Osteoblast (primary cell): ENCODE measurements at regions not wholly inside any gene's neighbourhood (a gene's known extent, or its start where the extent isn't known, plus 50 kb on each side); places are given as distances from the start of the nearest gene placed in this dataset.

ENCODE experiments used
- DNase-seq: peaks from one replicate; pipeline ENCODE4 v3.0.0; 2011; ENCODE audit warnings: low spot score, mixed read lengths; ENCODE audit not compliant: insufficient read length; ENCODE audit errors: missing footprints
- H2AFZ ChIP-seq: 2 replicates; pipeline ENCODE4 v1.6.0; 2011; ENCODE audit warnings: mild to moderate bottlenecking, low read length
- H3K27ac ChIP-seq: 2 replicates; pipeline ENCODE4 v1.5.1; 2011; ENCODE audit warnings: mild to moderate bottlenecking, low read depth, low read length, moderate library complexity
- H3K27me3 ChIP-seq: 2 replicates; pipeline ENCODE4 v1.6.0; 2012; ENCODE audit warnings: mild to moderate bottlenecking, control low read depth, inconsistent platforms, low read length, moderate library complexity; ENCODE audit not compliant: insufficient read depth
- H3K36me3 ChIP-seq: 2 replicates; pipeline ENCODE4 v1.5.1; 2011; ENCODE audit warnings: mild to moderate bottlenecking, low read length, control low read depth, moderate library complexity; ENCODE audit not compliant: insufficient read depth
- H3K4me1 ChIP-seq: 2 replicates; pipeline ENCODE4 v1.5.1; 2011; ENCODE audit warnings: mild to moderate bottlenecking, low read length, control low read depth, moderate library complexity; ENCODE audit not compliant: insufficient read depth
- H3K4me2 ChIP-seq: 2 replicates; pipeline ENCODE4 v1.6.0; 2011; ENCODE audit warnings: mild to moderate bottlenecking, low read length; ENCODE audit not compliant: insufficient read depth
- H3K4me3 ChIP-seq: fragments of 200-600 bp; sonication (generic); 3 replicates; pipeline ENCODE4 v1.5.1; 2012; ENCODE audit warnings: mild to moderate bottlenecking, low read length, inconsistent platforms; ENCODE audit not compliant: insufficient read depth
- H3K79me2 ChIP-seq: 2 replicates; pipeline ENCODE4 v1.6.0; 2012; ENCODE audit warnings: mild to moderate bottlenecking, low read length, control low read depth, inconsistent platforms; ENCODE audit not compliant: insufficient read depth
- H3K9me3 ChIP-seq: 2 replicates; pipeline ENCODE4 v1.5.1; 2011; ENCODE audit warnings: low read depth, low read length, control low read depth
- H4K20me1 ChIP-seq: 2 replicates; pipeline ENCODE4 v1.6.0; 2012; ENCODE audit warnings: mild to moderate bottlenecking, low read length, control low read depth; ENCODE audit not compliant: insufficient read depth
- TF ChIP-seq, protein P1 (sequence below): IDR thresholded peaks from 2 replicates; pipeline ENCODE4 v1.5.1; 2011; ENCODE audit warnings: mild to moderate bottlenecking, low read depth, low read length, moderate library complexity; ENCODE audit errors: extremely low read depth

- H3K4me1 ChIP-seq: no peaks in the 10 kb centered on the region
- H3K4me2 ChIP-seq: no peak overlapping the region
- no peaks in the 10 kb centered on the region for H3K9me3 ChIP-seq
- H3K79me2 ChIP-seq: no peaks in the 10 kb centered on the region
- H3K36me3 ChIP-seq: no peaks in the 10 kb centered on the region
- H2AFZ ChIP-seq: no peak overlapping the region
- DNase-seq: no peak
- no peak overlapping the region for H3K27ac ChIP-seq
- H3K4me3 ChIP-seq: no peak overlapping the region
- TF ChIP-seq, protein P1, sequence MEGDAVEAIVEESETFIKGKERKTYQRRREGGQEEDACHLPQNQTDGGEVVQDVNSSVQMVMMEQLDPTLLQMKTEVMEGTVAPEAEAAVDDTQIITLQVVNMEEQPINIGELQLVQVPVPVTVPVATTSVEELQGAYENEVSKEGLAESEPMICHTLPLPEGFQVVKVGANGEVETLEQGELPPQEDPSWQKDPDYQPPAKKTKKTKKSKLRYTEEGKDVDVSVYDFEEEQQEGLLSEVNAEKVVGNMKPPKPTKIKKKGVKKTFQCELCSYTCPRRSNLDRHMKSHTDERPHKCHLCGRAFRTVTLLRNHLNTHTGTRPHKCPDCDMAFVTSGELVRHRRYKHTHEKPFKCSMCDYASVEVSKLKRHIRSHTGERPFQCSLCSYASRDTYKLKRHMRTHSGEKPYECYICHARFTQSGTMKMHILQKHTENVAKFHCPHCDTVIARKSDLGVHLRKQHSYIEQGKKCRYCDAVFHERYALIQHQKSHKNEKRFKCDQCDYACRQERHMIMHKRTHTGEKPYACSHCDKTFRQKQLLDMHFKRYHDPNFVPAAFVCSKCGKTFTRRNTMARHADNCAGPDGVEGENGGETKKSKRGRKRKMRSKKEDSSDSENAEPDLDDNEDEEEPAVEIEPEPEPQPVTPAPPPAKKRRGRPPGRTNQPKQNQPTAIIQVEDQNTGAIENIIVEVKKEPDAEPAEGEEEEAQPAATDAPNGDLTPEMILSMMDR: no peak
- no peaks in the 10 kb centered on the region for H4K20me1 ChIP-seq
- H3K27me3 ChIP-seq: no peaks in the 10 kb centered on the region
Observed at GRCh38 chr2:239566995-239567568, 166.3 kb upstream of the HDAC4 start.

- Histone ChIP-seq H3K36me3 (no peaks in the 10 kb centered on the region), H3K27me3 (no peaks in the 10 kb centered on the region), H4K20me1 (no peaks in the 10 kb centered on the region), H3K4me3 (no peak overlapping the region), H3K79me2 (no peaks in the 10 kb centered on the region), H2AFZ (no peak overlapping the region), H3K27ac (no peak overlapping the region), H3K9me3 (no peaks in the 10 kb centered on the region), H3K4me2 (no peak overlapping the region), H3K4me1 (no peaks in the 10 kb centered on the region)
- DNase-seq: no peak
- TF ChIP-seq, protein P1: no peak
Observed at GRCh38 chr2:239566162-239566994, 165.6 kb upstream of the HDAC4 start.

DNA sequence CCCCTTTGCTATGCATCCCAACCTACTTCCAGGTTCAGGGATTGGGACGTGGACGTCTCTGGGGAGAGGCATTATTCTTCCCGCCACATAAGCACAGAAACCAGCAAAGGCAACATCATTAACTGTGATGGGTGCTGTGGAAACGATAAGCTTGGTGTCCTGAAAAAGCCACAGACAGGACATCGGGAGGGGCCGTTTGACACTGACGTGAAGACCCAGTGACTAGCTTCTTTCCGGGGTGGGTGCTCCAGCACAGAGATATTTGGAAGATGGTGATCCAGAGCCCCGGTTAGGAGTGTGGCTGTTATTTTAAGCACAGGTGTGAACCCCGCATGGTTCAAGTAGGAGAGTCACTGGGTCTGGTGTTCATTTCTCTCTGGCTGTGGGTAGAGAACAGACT lies 163.8 kb upstream of the HDAC4 start:
- Histone ChIP-seq H2AFZ (no peak overlapping the region), H3K79me2 (no peaks in the 10 kb centered on the region), H3K27me3 (no peaks in the 10 kb centered on the region), H3K4me1 (no peaks in the 10 kb centered on the region), H3K4me3 (no peak overlapping the region), H3K36me3 (no peaks in the 10 kb centered on the region), H4K20me1 (no peaks in the 10 kb centered on the region), H3K9me3 (no peaks in the 10 kb centered on the region), H3K27ac (no peak overlapping the region), H3K4me2 (no peak overlapping the region)
- DNase-seq: no peak
- TF ChIP-seq, protein P1: no peak

DNA sequence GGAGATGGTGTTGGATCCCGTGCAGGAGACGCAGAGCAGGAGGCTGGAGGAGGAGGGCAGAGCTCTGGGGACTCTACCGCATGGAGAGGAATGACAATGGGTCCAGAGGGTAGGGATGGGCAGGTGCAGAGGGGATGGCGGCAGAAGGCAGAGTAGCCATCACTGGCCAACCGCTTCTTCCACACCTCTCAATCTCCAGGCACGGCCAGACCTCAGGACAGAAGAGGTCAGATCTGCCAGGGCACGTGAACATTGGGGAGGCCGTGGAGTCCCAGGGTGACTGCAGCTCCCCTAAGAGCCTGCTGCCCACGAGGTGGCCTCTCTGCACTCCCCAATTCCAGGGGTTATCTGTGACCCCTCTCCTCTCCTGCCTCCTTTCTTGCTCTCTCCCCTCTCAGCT lies 162.7 kb upstream of the HDAC4 start:
- DNase-seq: no peak
- Histone ChIP-seq H3K4me2 (no peak overlapping the region), H3K4me1 (no peaks in the 10 kb centered on the region), H3K9me3 (no peaks in the 10 kb centered on the region), H3K27me3 (no peaks in the 10 kb centered on the region), H4K20me1 (no peaks in the 10 kb centered on the region), H2AFZ (no peak overlapping the region), H3K79me2 (no peaks in the 10 kb centered on the region), H3K36me3 (no peaks in the 10 kb centered on the region), H3K4me3 (no peak overlapping the region), H3K27ac (no peak overlapping the region)
- TF ChIP-seq, protein P1: no peak
